Tibial nerve (tissue), 4 donors: ENCODE measurements at regions not wholly inside any gene's neighbourhood (a gene's known extent, or its start where the extent isn't known, plus 50 kb on each side); places are given as distances from the start of the nearest gene placed in this dataset.

ENCODE experiments used
- DNase-seq, 2 donors: peaks; one replicate each; pipeline ENCODE4 v3.0.0-alpha.2; 2019; ENCODE audit warnings: low spot score in 2 of 2
- H3K27ac ChIP-seq, 4 donors: fragments of 200-600 bp; sonication (generic) in 3 of 4; one replicate each; pipeline ENCODE4 v1.5.1; 2017 to 2019; ENCODE audit warnings: mild to moderate bottlenecking in 1 of 4
- H3K27me3 ChIP-seq, 2 donors: fragments of 200-600 bp; sonication (generic) in 1 of 2; one replicate each; pipeline versions ENCODE4 v1.5.1 to v1.6.0; 2017 to 2019
- H3K36me3 ChIP-seq, 3 donors: fragments of 200-600 bp; sonication (generic); one replicate each; pipeline ENCODE4 v1.5.1; 2018 to 2019
- H3K4me1 ChIP-seq, 4 donors: fragments of 200-600 bp; sonication (generic) in 3 of 4; one replicate each; pipeline ENCODE4 v1.5.1; 2017 to 2019
- H3K4me3 ChIP-seq, 4 donors: fragments of 200-600 bp; sonication (generic) in 3 of 4; one replicate each; pipeline ENCODE4 v1.5.1; 2017 to 2019; ENCODE audit warnings: mild to moderate bottlenecking in 1 of 4, moderate library complexity in 1 of 4
- H3K9me3 ChIP-seq, 4 donors: fragments of 200-600 bp; sonication (generic) in 3 of 4; one replicate each; pipeline ENCODE4 v1.5.1; 2017 to 2019
- CTCF ChIP-seq, 5 experiments: fragments of 200-600 bp in 3 of 5; fragments of 450-650 bp in 2 of 5; sonication (generic) in 3 of 5; IDR thresholded peaks; one replicate each; pipeline ENCODE4 v1.5.1; 2016 to 2019; ENCODE audit warnings: antibody characterized with exemption in 5 of 5, mild to moderate bottlenecking in 3 of 5, moderate library complexity in 2 of 5
- EP300 ChIP-seq, 2 donors: sonication (generic); formaldehyde crosslinking; IDR thresholded peaks; one replicate each; pipeline ENCODE4 v1.6.1; 2017; ENCODE audit warnings: antibody characterized with exemption in 2 of 2, mild to moderate bottlenecking in 1 of 2
- POLR2A ChIP-seq, 2 donors: fragments of 450-650 bp; IDR thresholded peaks; one replicate each; pipeline ENCODE4 v1.6.1; 2017; ENCODE audit warnings: antibody characterized with exemption in 2 of 2, mild to moderate bottlenecking in 2 of 2, moderate library complexity in 2 of 2
- WGBS, 2 donors: methylation state at CpG; one replicate each; pipeline ENCODE4 v1.1.5; 2018; 5-methylcytosine and 5-hydroxymethylcytosine counted together

GRCh38 chr9:119086590-119086989 lies 282.6 kb downstream of the BRINP1 start:
- H3K27me3 ChIP-seq: no peaks in the 10 kb centered on the region
- no peaks in the 10 kb centered on the region for H3K4me1 ChIP-seq
- WGBS, 2 donors: 90 to 96% methylated on average over 1 of the region's 1 CpG
- no peak overlapping the region for H3K4me3 ChIP-seq
- H3K36me3 ChIP-seq: no peaks in the 10 kb centered on the region
- DNase-seq: no peak
- H3K27ac ChIP-seq: no peak overlapping the region
- TF ChIP-seq EP300 (IDR thresholded peaks at IDR 0.05) (no peak), POLR2A (IDR thresholded peaks at IDR 0.05) (no peak), CTCF (IDR thresholded peaks at IDR 0.05) (no peak)
- no peaks in the 10 kb centered on the region for H3K9me3 ChIP-seq

- H3K4me1 ChIP-seq: no peaks in the 10 kb centered on the region
- no peaks in the 10 kb centered on the region for H3K9me3 ChIP-seq
- H3K27me3 ChIP-seq: no peaks in the 10 kb centered on the region
- TF ChIP-seq CTCF (IDR thresholded peaks at IDR 0.05): no peak
- no peak for TF ChIP-seq POLR2A (IDR thresholded peaks at IDR 0.05)
- TF ChIP-seq EP300 (IDR thresholded peaks at IDR 0.05): no peak
- no peak overlapping the region for H3K4me3 ChIP-seq
- WGBS, 2 donors: 75 to 79% methylated on average over 5 of the region's 5 CpGs
- H3K36me3 ChIP-seq: no peaks in the 10 kb centered on the region
- DNase-seq: no peak
- H3K27ac ChIP-seq: no peak overlapping the region
Measured at GRCh38 chr9:119088002-119088547, 281.2 kb downstream of the BRINP1 start.

GRCh38 chr9:119091074-119091473 lies 278.2 kb downstream of the BRINP1 start:
- 19 to 37% methylated on average over 1 of the region's 1 CpG for WGBS, 2 donors
- no peak for DNase-seq
- Histone ChIP-seq H3K27ac (no peak overlapping the region), H3K9me3 (no peaks in the 10 kb centered on the region), H3K36me3 (no peaks in the 10 kb centered on the region), H3K4me3 (no peak overlapping the region), H3K27me3 (no peaks in the 10 kb centered on the region), H3K4me1 (no peaks in the 10 kb centered on the region)
- TF ChIP-seq POLR2A (IDR thresholded peaks at IDR 0.05) (no peak), EP300 (IDR thresholded peaks at IDR 0.05) (no peak), CTCF (IDR thresholded peaks at IDR 0.05) (no peak)

- no peak overlapping the region for H3K27ac ChIP-seq
- no peak for DNase-seq
- 76 to 77% methylated on average over 5 of the region's 5 CpGs for WGBS, 2 donors
- H3K4me1 ChIP-seq: no peaks in the 10 kb centered on the region
- H3K27me3 ChIP-seq: no peaks in the 10 kb centered on the region
- H3K4me3 ChIP-seq: no peak overlapping the region
- H3K36me3 ChIP-seq: no peaks in the 10 kb centered on the region
- H3K9me3 ChIP-seq: no peaks in the 10 kb centered on the region
- TF ChIP-seq CTCF (IDR thresholded peaks at IDR 0.05) (no peak), EP300 (IDR thresholded peaks at IDR 0.05) (no peak), POLR2A (IDR thresholded peaks at IDR 0.05) (no peak)
Measured at GRCh38 chr9:119092125-119092524, 277.1 kb downstream of the BRINP1 start.

- TF ChIP-seq EP300 (IDR thresholded peaks at IDR 0.05) (no peak), POLR2A (IDR thresholded peaks at IDR 0.05) (no peak), CTCF (IDR thresholded peaks at IDR 0.05) (no peak)
- Histone ChIP-seq H3K4me3 (no peak overlapping the region), H3K27ac (no peak overlapping the region), H3K36me3 (no peaks in the 10 kb centered on the region), H3K4me1 (no peaks in the 10 kb centered on the region), H3K9me3 (no peaks in the 10 kb centered on the region), H3K27me3 (no peaks in the 10 kb centered on the region)
- no peak for DNase-seq
Measured at GRCh38 chr9:119094086-119094485, 275.1 kb downstream of the BRINP1 start.
